GM21723 (cell line): ENCODE measurements at regions not wholly inside any gene's neighbourhood (a gene's known extent, or its start where the extent isn't known, plus 50 kb on each side); places are given as distances from the start of the nearest gene placed in this dataset.

ENCODE experiments used
- ATAC-seq: cut with Tn5 transposase; IDR thresholded peaks from one replicate; pipeline ENCODE4 v1.9.1; 2021; ENCODE audit warnings: mild to moderate bottlenecking, moderate library complexity; ENCODE audit not compliant: unreplicated experiment

- no peak for ATAC-seq
These were observed 400.3 kb upstream of the ADARB2 start for GRCh38 chr10:2137549-2138174.

GRCh38 chr10:2130705-2131305, 393.5 kb upstream of the ADARB2 start:
- ATAC-seq = no peak

- no peak for ATAC-seq
These were observed 391.7 kb upstream of the ADARB2 start for GRCh38 chr10:2128991-2129390.

GRCh38 chr10:2124135-2124534, 386.8 kb upstream of the ADARB2 start:
- no peak for ATAC-seq

GRCh38 chr10:2122431-2123124, 385.3 kb upstream of the ADARB2 start:
- no peak for ATAC-seq

- ATAC-seq = no peak
These were observed 384.6 kb upstream of the ADARB2 start for GRCh38 chr10:2121929-2122328.

- no peak for ATAC-seq
These were observed 384.0 kb upstream of the ADARB2 start for GRCh38 chr10:2121315-2121714.

GRCh38 chr10:2120746-2121145, 383.4 kb upstream of the ADARB2 start:
- ATAC-seq = no peak

- ATAC-seq = no peak
These were observed 382.0 kb upstream of the ADARB2 start for GRCh38 chr10:2119316-2119715.

GRCh38 chr10:2118201-2118600, 380.9 kb upstream of the ADARB2 start:
- ATAC-seq = no peak

GRCh38 chr10:2117641-2118040, 380.3 kb upstream of the ADARB2 start:
- no peak for ATAC-seq

GRCh38 chr10:2111965-2112364, 374.6 kb upstream of the ADARB2 start:
- no peak for ATAC-seq

- no peak for ATAC-seq
These were observed 371.2 kb upstream of the ADARB2 start for GRCh38 chr10:2108496-2108895.

GRCh38 chr10:2106641-2107040, 369.3 kb upstream of the ADARB2 start:
- ATAC-seq = no peak

- ATAC-seq = no peak
These were observed 362.0 kb upstream of the ADARB2 start for GRCh38 chr10:2099321-2099720.

- no peak for ATAC-seq
These were observed 360.6 kb upstream of the ADARB2 start for GRCh38 chr10:2097937-2098336.

GRCh38 chr10:2094171-2094570, 356.8 kb upstream of the ADARB2 start:
- ATAC-seq = no peak

GRCh38 chr10:2083591-2083990, 346.3 kb upstream of the ADARB2 start:
- ATAC-seq = no peak

- ATAC-seq = no peak
These were observed 344.2 kb upstream of the ADARB2 start for GRCh38 chr10:2081501-2081900.

- ATAC-seq = no peak
These were observed 342.3 kb upstream of the ADARB2 start for GRCh38 chr10:2079603-2080078.

GRCh38 chr10:2077231-2077630, 339.9 kb upstream of the ADARB2 start:
- no peak for ATAC-seq

GRCh38 chr10:2076528-2076927, 339.2 kb upstream of the ADARB2 start:
- ATAC-seq = no peak
